Stimulated activated naive CD8-positive, alpha-beta T cell treated with anti-CD3 and anti-CD28 coated beads, Interleukin-15, Interleukin-2, amounts not matched to agents 100 ng/mL and 50 ng/mL, for 24 hours (primary cell): ENCODE measurements at regions not wholly inside any gene's neighbourhood (a gene's known extent, or its start where the extent isn't known, plus 50 kb on each side); places are given as distances from the start of the nearest gene placed in this dataset.

Source experiments
- H3K27ac Mint-ChIP-seq: one replicate; pipeline ENCODE4 v1.8.0; 2021; ENCODE audit warnings: mild to moderate bottlenecking, mixed read lengths
- H3K27me3 Mint-ChIP-seq: one replicate; pipeline ENCODE4 v1.8.0; 2021; ENCODE audit warnings: mixed read lengths
- H3K36me3 Mint-ChIP-seq: one replicate; pipeline ENCODE4 v1.8.0; 2021; ENCODE audit warnings: low read depth, mixed read lengths
- H3K4me1 Mint-ChIP-seq: one replicate; pipeline ENCODE4 v1.8.0; 2021; ENCODE audit warnings: low read depth, mixed read lengths
- H3K4me3 Mint-ChIP-seq: one replicate; pipeline ENCODE4 v1.8.0; 2021; ENCODE audit warnings: mild to moderate bottlenecking, mixed read lengths
- H3K9me3 Mint-ChIP-seq: one replicate; pipeline ENCODE4 v1.8.0; 2021; ENCODE audit warnings: mixed read lengths

- H3K27ac Mint-ChIP-seq = no peak overlapping the region
- H3K4me1 Mint-ChIP-seq = no peaks in the 10 kb centered on the region
- no peaks in the 10 kb centered on the region for H3K9me3 Mint-ChIP-seq
- H3K4me3 Mint-ChIP-seq = no peak overlapping the region
- no peaks in the 10 kb centered on the region for H3K36me3 Mint-ChIP-seq
- H3K27me3 Mint-ChIP-seq = peaks cover 5% of the 10 kb centered on the region
Measured at GRCh38 chr18:70382017-70382416, 93.2 kb downstream of the SOCS6 start.

DNA sequence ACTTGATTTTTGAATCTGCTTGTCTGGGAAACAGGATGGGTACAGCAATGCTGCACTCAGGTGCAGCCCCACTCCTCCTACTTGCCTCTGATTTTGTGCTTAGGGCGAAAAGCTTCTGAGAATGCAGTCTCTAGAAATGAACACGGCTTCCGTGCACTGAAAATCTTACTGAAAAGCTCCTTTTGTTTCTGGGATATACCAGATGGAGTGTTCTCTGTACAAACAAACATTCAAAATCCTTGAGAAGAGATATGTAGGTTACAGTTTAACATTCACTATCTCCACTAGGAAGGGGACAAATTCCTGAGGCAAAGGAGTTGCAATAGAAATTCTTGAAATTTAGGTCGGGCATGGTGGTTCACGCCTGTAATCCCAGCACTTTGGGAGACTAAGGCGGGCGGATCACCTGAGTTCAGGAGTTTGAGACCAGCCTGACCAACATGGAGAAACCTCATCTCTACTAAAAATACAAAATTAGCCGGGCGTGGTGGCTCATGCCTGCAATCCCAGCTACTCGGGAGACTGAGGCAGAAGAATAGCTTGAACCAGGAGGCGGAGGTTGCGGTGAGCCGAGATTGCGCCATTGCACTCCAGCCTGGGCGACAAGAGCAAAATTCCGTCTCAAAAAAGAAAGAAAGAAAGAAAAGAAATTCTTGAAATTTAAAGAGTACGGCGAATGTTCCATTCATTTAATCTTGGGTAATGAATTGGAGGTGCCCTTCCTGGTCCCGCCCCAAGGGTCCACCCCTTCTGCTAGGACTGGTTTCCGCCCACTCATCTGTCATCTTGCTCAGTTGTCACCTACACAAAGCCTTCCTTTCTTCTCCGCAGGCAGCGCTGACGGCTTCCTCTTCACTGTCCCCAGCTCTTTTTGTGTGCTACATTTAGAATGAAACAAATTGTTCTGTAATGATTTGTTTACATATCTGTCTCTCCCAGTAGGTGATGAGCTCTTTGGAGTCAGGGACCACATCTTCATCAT is 92.4 kb downstream of the SOCS6 start:
- H3K4me1 Mint-ChIP-seq = no peaks in the 10 kb centered on the region
- H3K4me3 Mint-ChIP-seq = no peak overlapping the region
- peaks cover 5% of the 10 kb centered on the region for H3K27me3 Mint-ChIP-seq
- H3K27ac Mint-ChIP-seq = no peak overlapping the region
- no peaks in the 10 kb centered on the region for H3K36me3 Mint-ChIP-seq
- H3K9me3 Mint-ChIP-seq = no peaks in the 10 kb centered on the region
